ENCODE measurements at regions not wholly inside any gene's neighbourhood (a gene's known extent, or its start where the extent isn't known, plus 50 kb on each side); places are given as distances from the start of the nearest gene placed in this dataset.

GRCh38 chr9:108691614-108692013 lies 164.2 kb downstream of the ACTL7B start:
- Mint-ChIP-seq H3K4me3 (ENCODE audit: low read depth) (no peak overlapping the region), H3K36me3 (ENCODE audit: insufficient read depth) (no peaks in the 10 kb centered on the region), H3K4me1 (ENCODE audit: low read depth) (no peaks in the 10 kb centered on the region), H3K27ac (no peak overlapping the region), H3K27me3 (peaks cover 21% of the 10 kb centered on the region), H3K9me3 (ENCODE audit: low read depth) (peaks cover 4% of the 10 kb centered on the region)
- DNase-seq (ENCODE audit: low spot score, unreplicated experiment): no peak
- no peak for TF ChIP-seq CTCF (IDR thresholded peaks at IDR 0.05; ENCODE audit: unreplicated experiment)

DNA sequence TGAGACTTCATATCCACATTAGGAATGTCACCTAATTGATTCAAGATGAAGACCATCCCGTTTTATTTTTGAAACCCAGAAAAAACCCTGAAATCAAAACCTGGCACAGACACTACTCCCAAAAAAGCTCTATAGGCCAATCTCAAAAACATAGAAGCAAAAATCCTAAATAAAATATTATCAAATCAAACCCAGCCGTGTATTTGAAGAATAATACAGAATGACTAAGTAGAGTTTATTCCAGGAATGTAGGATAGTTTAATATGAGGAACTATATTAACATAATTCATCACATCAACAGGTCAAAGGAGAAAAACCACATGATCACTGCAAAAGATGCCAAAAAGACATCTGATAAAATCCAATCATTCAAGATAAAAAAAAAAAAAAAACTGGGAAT lies 167.1 kb downstream of the ACTL7B start:
- Mint-ChIP-seq H3K27ac (no peak overlapping the region), H3K4me1 (ENCODE audit: low read depth) (no peaks in the 10 kb centered on the region), H3K4me3 (ENCODE audit: low read depth) (no peak overlapping the region), H3K9me3 (ENCODE audit: low read depth) (peaks cover 4% of the 10 kb centered on the region), H3K36me3 (ENCODE audit: insufficient read depth) (no peaks in the 10 kb centered on the region), H3K27me3 (peaks cover 16% of the 10 kb centered on the region)
- DNase-seq (ENCODE audit: low spot score, unreplicated experiment): no peak
- TF ChIP-seq CTCF (IDR thresholded peaks at IDR 0.05; ENCODE audit: unreplicated experiment): no peak

- Mint-ChIP-seq H3K27ac (no peak overlapping the region), H3K4me1 (ENCODE audit: low read depth) (no peaks in the 10 kb centered on the region), H3K4me3 (ENCODE audit: low read depth) (no peak overlapping the region), H3K36me3 (ENCODE audit: insufficient read depth) (no peaks in the 10 kb centered on the region), H3K27me3 (peaks cover 10% of the 10 kb centered on the region), H3K9me3 (ENCODE audit: low read depth) (peaks cover 4% of the 10 kb centered on the region)
- TF ChIP-seq CTCF (IDR thresholded peaks at IDR 0.05; ENCODE audit: unreplicated experiment): no peak
- no peak for DNase-seq (ENCODE audit: low spot score, unreplicated experiment)
Observed at GRCh38 chr9:108688051-108688450, 167.7 kb downstream of the ACTL7B start.

DNA sequence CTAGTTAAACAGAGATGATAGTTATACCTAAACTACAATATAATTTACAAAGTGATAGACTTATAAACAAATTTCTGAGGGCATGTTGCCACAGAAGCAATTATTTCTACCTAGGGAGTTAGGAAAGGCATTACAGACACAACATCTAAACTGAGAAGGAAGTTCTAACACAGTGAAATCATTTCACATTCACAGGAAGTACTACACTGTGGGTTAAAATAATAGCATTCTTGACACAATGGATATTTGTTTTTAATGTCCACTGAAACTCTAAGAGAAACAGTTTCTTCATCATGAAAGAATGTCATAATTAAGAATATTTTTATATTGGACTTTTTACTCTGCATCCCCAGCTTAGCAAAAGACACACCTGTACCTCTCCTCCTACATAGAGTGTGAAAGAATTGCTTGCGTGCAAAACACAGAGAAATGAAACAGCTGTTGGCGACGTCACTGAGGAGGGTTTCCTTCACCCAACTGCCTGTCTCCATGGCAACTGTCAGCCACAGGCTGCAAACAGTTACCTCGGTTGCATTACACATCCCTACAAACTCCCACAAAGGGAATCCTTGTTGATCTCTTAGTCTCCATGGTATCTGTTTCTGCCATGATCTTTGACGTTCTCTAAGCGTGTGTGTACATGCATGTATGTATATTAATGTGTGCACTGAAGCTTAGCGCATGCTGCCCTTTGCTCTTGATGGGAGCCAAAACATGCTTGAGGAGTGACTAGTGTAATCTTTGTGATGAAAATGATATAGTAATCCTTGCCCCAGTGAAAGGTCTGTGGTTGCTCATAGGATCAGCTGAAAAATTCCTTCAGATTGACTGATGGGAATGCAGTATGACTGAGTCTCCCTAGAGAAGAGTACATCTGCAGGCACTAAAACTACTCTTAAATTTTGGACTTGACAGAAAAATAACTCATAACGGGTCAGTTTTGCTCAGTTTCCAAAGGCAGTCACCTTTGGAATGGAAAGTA lies 168.5 kb downstream of the ACTL7B start:
- Mint-ChIP-seq H3K4me3 (ENCODE audit: low read depth) (no peak overlapping the region), H3K9me3 (ENCODE audit: low read depth) (peaks cover 4% of the 10 kb centered on the region), H3K27ac (no peak overlapping the region)

More for the DNA sequence above, 168.5 kb downstream of the ACTL7B start:
- TF ChIP-seq CTCF (IDR thresholded peaks at IDR 0.05; ENCODE audit: unreplicated experiment): no peak
- Mint-ChIP-seq H3K27me3 (peaks cover 15% of the 10 kb centered on the region), H3K4me1 (ENCODE audit: low read depth) (no peaks in the 10 kb centered on the region), H3K36me3 (ENCODE audit: insufficient read depth) (no peaks in the 10 kb centered on the region)
- no peak for DNase-seq (ENCODE audit: low spot score, unreplicated experiment)
